ENCODE measurements at regions not wholly inside any gene's neighbourhood (a gene's known extent, or its start where the extent isn't known, plus 50 kb on each side); places are given as distances from the start of the nearest gene placed in this dataset.

DNA sequence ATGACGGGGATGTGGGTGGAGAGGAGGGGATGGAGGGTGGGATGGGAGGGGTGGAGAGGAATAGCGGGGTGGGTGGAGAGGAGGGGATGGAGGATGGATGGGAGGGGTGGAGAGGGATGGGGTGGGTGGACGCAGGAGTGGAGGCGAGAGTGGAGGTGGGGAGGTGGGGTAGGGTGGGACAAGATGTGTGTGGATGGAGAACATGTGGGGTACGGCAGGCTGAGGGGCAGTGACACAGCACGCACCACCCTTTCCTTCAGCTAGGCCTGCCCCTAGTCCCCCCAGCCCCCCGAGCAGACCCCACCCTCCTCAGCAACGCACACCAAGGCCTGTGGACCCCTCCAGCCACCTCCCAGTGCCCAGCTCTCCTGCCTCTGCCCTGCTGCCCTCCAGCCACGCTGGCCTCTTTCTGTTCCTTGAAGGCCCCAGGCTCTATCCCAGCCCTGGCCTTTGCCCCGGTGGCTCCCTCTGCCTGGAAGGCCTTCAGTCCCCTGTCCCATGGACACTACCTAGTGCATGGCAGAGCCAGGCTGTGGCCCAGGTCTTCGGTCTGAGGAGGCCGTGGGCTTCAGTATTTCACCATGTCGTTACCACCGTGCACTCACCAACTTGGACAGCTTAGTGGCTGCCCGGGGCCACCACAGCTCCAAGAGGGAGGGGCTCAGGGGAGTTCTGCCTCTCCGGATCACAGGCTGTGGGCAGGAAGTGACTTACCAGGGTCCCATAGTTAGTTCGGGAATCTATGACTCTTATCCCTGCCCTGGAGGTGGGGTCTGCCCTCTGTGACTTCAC is 78.4 kb upstream of the PMEPA1 start:
- FAIRE-seq: no peak

DNA sequence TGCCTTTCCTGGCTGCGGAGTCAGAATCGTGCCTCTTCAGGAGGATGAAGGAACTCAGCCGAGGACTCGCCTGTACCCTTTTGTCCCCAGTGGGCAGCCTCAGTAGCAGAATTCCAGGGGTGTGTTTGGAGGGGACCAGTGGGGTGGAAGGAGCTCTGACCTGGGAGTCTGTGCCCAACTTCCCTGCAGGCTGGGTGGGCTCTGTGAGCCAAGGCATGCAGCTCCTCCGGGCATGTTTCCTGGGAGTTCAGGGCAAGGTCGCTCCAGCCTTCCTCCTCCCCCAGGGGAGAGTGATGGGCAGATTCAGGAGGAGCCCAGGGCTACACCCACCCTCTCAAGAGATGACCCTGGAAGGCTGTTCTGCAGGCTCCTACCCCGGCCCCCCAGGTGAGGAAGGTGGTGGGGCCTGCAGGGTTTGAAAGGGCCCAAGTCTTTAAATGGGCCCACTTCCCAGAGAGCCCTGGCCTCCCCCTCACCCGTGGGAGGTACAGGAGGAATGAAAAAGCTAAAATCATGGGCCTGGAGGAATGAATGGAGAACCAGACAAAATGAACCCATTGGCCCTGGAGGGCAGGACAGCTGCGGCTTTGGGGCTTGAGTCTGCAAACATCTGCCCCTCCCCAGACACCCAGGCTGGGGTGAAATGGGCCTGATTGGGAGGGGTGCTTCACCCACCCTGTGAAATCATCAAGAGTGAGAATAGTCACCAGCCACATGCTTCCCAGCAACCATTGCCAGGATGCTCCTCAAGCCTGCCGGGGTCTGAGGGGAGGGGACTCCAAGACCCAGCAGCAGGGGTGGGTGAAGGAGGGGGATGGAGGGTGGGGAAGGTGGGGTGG is 77.6 kb upstream of the PMEPA1 start:
- Histone ChIP-seq H3K27ac (peak overlapping the region; percentile 34 to 66; a peak in 4 of 6 replicates), H3K9me3 (no peaks in the 10 kb centered on the region), H3K4me2 (peak overlapping the region; percentile 19; the same call in 1 of the 3 replicates), H3K4me1 (peaks cover 25% of the 10 kb centered on the region), H3K4me3 (no peak overlapping the region)
- 87% methylated on average over 7 of the region's 10 CpGs for WGBS (ENCODE audit: missing lambda C conversion rate)
- ChIA-PET CTCF (interaction anchor here (0.8 to 1.2 kb wide), 3 partner anchors 8 to 23 kb away, joined by 3 to 4 read pairs (median 3); no protein-coding TSS in a partner anchor), POLR2A (no interaction called here)
- DNase-seq (ENCODE audit: low read depth in 1 of 2, low spot score in 1 of 2): no peak
- FAIRE-seq: no peak
- no peak for TF ChIP-seq HOXB5 (CRISPR knock-in tag; IDR thresholded peaks at IDR 0.05)
- TF ChIP-seq HOXB13 (CRISPR knock-in tag; IDR thresholded peaks at IDR 0.05; ENCODE audit: low read depth): no peak
- TF ChIP-seq, protein P1, sequence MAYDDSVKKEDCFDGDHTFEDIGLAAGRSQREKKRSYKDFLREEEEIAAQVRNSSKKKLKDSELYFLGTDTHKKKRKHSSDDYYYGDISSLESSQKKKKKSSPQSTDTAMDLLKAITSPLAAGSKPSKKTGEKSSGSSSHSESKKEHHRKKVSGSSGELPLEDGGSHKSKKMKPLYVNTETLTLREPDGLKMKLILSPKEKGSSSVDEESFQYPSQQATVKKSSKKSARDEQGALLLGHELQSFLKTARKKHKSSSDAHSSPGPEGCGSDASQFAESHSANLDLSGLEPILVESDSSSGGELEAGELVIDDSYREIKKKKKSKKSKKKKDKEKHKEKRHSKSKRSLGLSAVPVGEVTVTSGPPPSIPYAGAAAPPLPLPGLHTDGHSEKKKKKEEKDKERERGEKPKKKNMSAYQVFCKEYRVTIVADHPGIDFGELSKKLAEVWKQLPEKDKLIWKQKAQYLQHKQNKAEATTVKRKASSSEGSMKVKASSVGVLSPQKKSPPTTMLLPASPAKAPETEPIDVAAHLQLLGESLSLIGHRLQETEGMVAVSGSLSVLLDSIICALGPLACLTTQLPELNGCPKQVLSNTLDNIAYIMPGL (CRISPR knock-in tag; IDR thresholded peaks at IDR 0.05; ENCODE audit: borderline replicate concordance): no peak
- no peak for TF ChIP-seq EHMT2 (IDR thresholded peaks at IDR 0.05; ENCODE audit: low read depth)
- no peak for TF ChIP-seq MAZ (IDR thresholded peaks at IDR 0.05; ENCODE audit: borderline replicate concordance, low read depth, low read length)
- no peak for TF ChIP-seq ZFP36 (IDR thresholded peaks at IDR 0.05; ENCODE audit: borderline replicate concordance, partially characterized antibody)
- no peak for TF ChIP-seq ZC3H11A (IDR thresholded peaks at IDR 0.05)
- TF ChIP-seq RARB (CRISPR knock-in tag; IDR thresholded peaks at IDR 0.05): no peak
- no peak for ATAC-seq

More for the DNA sequence above, 78.4 kb upstream of the PMEPA1 start:
- Histone ChIP-seq H3K27ac (peak overlapping the region; percentile 20 to 71; a peak in 4 of 6 replicates), H3K4me3 (no peak overlapping the region), H3K9me3 (no peaks in the 10 kb centered on the region), H3K4me1 (peaks cover 23% of the 10 kb centered on the region), H3K4me2 (no peak overlapping the region)
- 89% methylated on average over 9 of the region's 17 CpGs for WGBS (ENCODE audit: missing lambda C conversion rate)
- ATAC-seq: no peak; a peak in 1 of 6 replicates
- DNase-seq (ENCODE audit: low read depth in 1 of 2, low spot score in 1 of 2): no peak
- ChIA-PET POLR2A (no interaction called here), CTCF (interaction anchor here (0.6 to 1.2 kb wide), 2 partner anchors 23 to 213 kb away, joined by 3 read pairs; no protein-coding TSS in a partner anchor)
- TF ChIP-seq ZNF302 (CRISPR knock-in tag; IDR thresholded peaks at IDR 0.05) (no peak), KDM1A (IDR thresholded peaks at IDR 0.05; ENCODE audit: low read depth) (no peak), HEYL (CRISPR knock-in tag; IDR thresholded peaks at IDR 0.05) (no peak)

GRCh38 chr20:57786304-57786932 is 76.6 kb upstream of the PMEPA1 start:
- ChIA-PET POLR2A (no interaction called here), CTCF (interaction anchor here (0.8 kb wide), 2 partner anchors 9 to 14 kb away, joined by 3 to 4 read pairs; no protein-coding TSS in a partner anchor)
- H3K27ac ChIP-seq: peak overlapping the region; percentile 46 to 66; a peak in 3 of 6 replicates
- no peak for TF ChIP-seq ZSCAN20 (CRISPR knock-in tag; IDR thresholded peaks at IDR 0.05)
- TF ChIP-seq ZC3H11A (IDR thresholded peaks at IDR 0.05): no peak
- TF ChIP-seq, protein P2, sequence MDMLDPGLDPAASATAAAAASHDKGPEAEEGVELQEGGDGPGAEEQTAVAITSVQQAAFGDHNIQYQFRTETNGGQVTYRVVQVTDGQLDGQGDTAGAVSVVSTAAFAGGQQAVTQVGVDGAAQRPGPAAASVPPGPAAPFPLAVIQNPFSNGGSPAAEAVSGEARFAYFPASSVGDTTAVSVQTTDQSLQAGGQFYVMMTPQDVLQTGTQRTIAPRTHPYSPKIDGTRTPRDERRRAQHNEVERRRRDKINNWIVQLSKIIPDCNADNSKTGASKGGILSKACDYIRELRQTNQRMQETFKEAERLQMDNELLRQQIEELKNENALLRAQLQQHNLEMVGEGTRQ (IDR thresholded peaks at IDR 0.05): no peak
- no peak for TF ChIP-seq RARB (CRISPR knock-in tag; IDR thresholded peaks at IDR 0.05)
- TF ChIP-seq ELK1 (IDR thresholded peaks at IDR 0.05; ENCODE audit: low read depth, low read length): no peak
- TF ChIP-seq RAD21 (conservative IDR thresholded peaks at IDR 0.05 in 1 of 2, IDR thresholded peaks at IDR 0.05 in 1 of 2): no peak
- TF ChIP-seq MAFK (IDR thresholded peaks at IDR 0.05; ENCODE audit: partially characterized antibody): no peak
- TF ChIP-seq, protein P3, sequence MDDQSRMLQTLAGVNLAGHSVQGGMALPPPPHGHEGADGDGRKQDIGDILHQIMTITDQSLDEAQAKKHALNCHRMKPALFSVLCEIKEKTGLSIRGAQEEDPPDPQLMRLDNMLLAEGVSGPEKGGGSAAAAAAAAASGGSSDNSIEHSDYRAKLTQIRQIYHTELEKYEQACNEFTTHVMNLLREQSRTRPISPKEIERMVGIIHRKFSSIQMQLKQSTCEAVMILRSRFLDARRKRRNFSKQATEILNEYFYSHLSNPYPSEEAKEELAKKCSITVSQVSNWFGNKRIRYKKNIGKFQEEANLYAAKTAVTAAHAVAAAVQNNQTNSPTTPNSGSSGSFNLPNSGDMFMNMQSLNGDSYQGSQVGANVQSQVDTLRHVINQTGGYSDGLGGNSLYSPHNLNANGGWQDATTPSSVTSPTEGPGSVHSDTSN (IDR thresholded peaks at IDR 0.05): no peak
- TF ChIP-seq HDAC2 (IDR thresholded peaks at IDR 0.05): no peak
- TF ChIP-seq GATA3 (IDR thresholded peaks at IDR 0.05; ENCODE audit: borderline replicate concordance): no peak
- TF ChIP-seq HOXB13 (CRISPR knock-in tag; IDR thresholded peaks at IDR 0.05; ENCODE audit: low read depth): no peak
- no peak for TF ChIP-seq ATOH8 (CRISPR knock-in tag; IDR thresholded peaks at IDR 0.05; ENCODE audit: low read depth)
- no peak for TF ChIP-seq NR3C1 (IDR thresholded peaks at IDR 0.05)
- peaks cover 29% of the 10 kb centered on the region for H3K4me1 ChIP-seq
- no peak for ATAC-seq
- 88% methylated on average over 9 of the region's 14 CpGs for WGBS (ENCODE audit: missing lambda C conversion rate)
- H3K9me3 ChIP-seq: no peaks in the 10 kb centered on the region
- no peak overlapping the region for H3K4me3 ChIP-seq
- DNase-seq (ENCODE audit: low read depth in 1 of 2, low spot score in 1 of 2): no peak
- H3K4me2 ChIP-seq: no peak overlapping the region
- FAIRE-seq: no peak

All from A549 (cell line).